Liver (tissue), 3 donors: ENCODE measurements at regions not wholly inside any gene's neighbourhood (a gene's known extent, or its start where the extent isn't known, plus 50 kb on each side); places are given as distances from the start of the nearest gene placed in this dataset.

ENCODE experiments used
- MAX ChIP-seq: IDR thresholded peaks from 2 replicates; pipeline ENCODE4 v1.6.1; 2016; ENCODE audit warnings: antibody characterized with exemption
- TAF1 ChIP-seq: conservative IDR thresholded peaks from 2 replicates; pipeline ENCODE4 v1.6.1; 2016; ENCODE audit warnings: antibody characterized with exemption, mild to moderate bottlenecking
- ZBTB33 ChIP-seq: IDR thresholded peaks from 2 replicates; pipeline ENCODE4 v1.6.1; 2016; ENCODE audit warnings: antibody characterized with exemption
- TF ChIP-seq, protein P1 (sequence below): fragments of 150-350 bp; IDR thresholded peaks from 2 replicates; pipeline ENCODE4 v1.5.1; 2017; ENCODE audit warnings: improper control_type of control experiment, low read depth, low read length; ENCODE audit not compliant: missing input control
- TF ChIP-seq, protein P2 (sequence below): IDR thresholded peaks from 2 replicates; pipeline ENCODE4 v1.6.1; 2016; ENCODE audit warnings: antibody characterized with exemption
- donor health status: healthy.
- donor health status: healthy.

- TF ChIP-seq MAX (no peak), TAF1 (no peak), ZBTB33 (no peak)
- TF ChIP-seq, protein P1, sequence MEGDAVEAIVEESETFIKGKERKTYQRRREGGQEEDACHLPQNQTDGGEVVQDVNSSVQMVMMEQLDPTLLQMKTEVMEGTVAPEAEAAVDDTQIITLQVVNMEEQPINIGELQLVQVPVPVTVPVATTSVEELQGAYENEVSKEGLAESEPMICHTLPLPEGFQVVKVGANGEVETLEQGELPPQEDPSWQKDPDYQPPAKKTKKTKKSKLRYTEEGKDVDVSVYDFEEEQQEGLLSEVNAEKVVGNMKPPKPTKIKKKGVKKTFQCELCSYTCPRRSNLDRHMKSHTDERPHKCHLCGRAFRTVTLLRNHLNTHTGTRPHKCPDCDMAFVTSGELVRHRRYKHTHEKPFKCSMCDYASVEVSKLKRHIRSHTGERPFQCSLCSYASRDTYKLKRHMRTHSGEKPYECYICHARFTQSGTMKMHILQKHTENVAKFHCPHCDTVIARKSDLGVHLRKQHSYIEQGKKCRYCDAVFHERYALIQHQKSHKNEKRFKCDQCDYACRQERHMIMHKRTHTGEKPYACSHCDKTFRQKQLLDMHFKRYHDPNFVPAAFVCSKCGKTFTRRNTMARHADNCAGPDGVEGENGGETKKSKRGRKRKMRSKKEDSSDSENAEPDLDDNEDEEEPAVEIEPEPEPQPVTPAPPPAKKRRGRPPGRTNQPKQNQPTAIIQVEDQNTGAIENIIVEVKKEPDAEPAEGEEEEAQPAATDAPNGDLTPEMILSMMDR, result no peak
- TF ChIP-seq, protein P2, sequence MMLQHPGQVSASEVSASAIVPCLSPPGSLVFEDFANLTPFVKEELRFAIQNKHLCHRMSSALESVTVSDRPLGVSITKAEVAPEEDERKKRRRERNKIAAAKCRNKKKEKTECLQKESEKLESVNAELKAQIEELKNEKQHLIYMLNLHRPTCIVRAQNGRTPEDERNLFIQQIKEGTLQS, result no peak
These were observed 748.5 kb upstream of the CDH10 start for GRCh38 chr5:25393256-25393655.
